Thyroid gland (tissue), 4 donors: ENCODE measurements at regions not wholly inside any gene's neighbourhood (a gene's known extent, or its start where the extent isn't known, plus 50 kb on each side); places are given as distances from the start of the nearest gene placed in this dataset.

ENCODE experiments used
- DNase-seq, 2 donors: peaks; one replicate each; pipeline ENCODE4 v3.0.0-alpha.2; 2019
- H3K27ac ChIP-seq, 3 donors: fragments of 200-600 bp; sonication (generic); 1 replicate in 2 of 3; 2 replicates in 1 of 3; pipeline ENCODE4 v1.5.1; 2016 to 2019; ENCODE audit warnings: mild to moderate bottlenecking in 1 of 3, moderate library complexity in 1 of 3
- H3K27me3 ChIP-seq: fragments of 200-600 bp; sonication (generic); one replicate; pipeline ENCODE4 v1.5.1; 2019
- H3K36me3 ChIP-seq, 2 donors: fragments of 200-600 bp; sonication (generic); one replicate each; pipeline ENCODE4 v1.5.1; 2016 to 2019
- H3K4me1 ChIP-seq, 2 donors: fragments of 200-600 bp; sonication (generic); one replicate each; pipeline ENCODE4 v1.5.1; 2017 to 2019
- H3K4me3 ChIP-seq, 3 donors: fragments of 200-600 bp; sonication (generic); replicated peaks in 1 of 3; 1 replicate in 2 of 3; 2 replicates in 1 of 3; pipeline ENCODE4 v1.5.1; 2016; ENCODE audit warnings: mild to moderate bottlenecking in 1 of 3
- H3K9me3 ChIP-seq: fragments of 200-600 bp; sonication (generic); one replicate; pipeline ENCODE4 v1.5.1; 2017
- POLR2A ChIP-seq, 2 donors: fragments of 450-650 bp; IDR thresholded peaks; one replicate each; pipeline ENCODE4 v1.6.1; 2017; ENCODE audit warnings: antibody characterized with exemption in 2 of 2, mild to moderate bottlenecking in 2 of 2, moderate library complexity in 1 of 2
- WGBS, 2 donors: methylation state at CpG; one replicate each; pipeline ENCODE4 v1.1.5; 2017; 5-methylcytosine and 5-hydroxymethylcytosine counted together
- intact Hi-C: fragments of 100-400 bp; cut with DNase I; formaldehyde crosslinking; loops from one replicate; pipeline ENCODE4 v1.15.1; 2023
- TF ChIP-seq, protein P1 (sequence below), 6 experiments: fragments of 200-600 bp in 3 of 6; fragments of 450-650 bp in 3 of 6; sonication (generic) in 3 of 6; IDR thresholded peaks; one replicate each; pipeline ENCODE4 v1.5.1; 2016 to 2019; ENCODE audit warnings: antibody characterized with exemption in 6 of 6, mild to moderate bottlenecking in 2 of 6, inconsistent platforms in 1 of 6, moderate library complexity in 1 of 6

DNA sequence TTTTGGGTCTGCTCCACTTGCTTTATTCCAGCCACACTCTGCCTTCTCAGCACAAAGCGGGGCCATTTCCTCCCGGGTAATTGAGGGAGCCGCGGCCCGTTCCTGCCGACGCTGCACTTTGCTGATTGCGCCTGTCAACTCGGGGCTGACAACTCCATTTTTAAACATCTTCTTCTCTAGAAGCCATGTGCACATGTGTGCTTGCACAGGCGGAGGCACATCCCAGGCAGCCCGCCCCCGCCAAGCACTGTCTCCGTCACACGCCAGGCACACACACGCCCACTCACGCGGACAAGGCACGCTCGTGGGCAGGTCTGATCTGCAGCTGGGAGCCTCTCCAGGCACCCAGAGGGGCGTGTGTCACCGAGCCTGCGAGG, 63.2 kb downstream of the ENGASE start:
- Histone ChIP-seq H3K27ac (no peak overlapping the region), H3K27me3 (no peaks in the 10 kb centered on the region), H3K4me3 (no peak overlapping the region), H3K4me1 (no peaks in the 10 kb centered on the region), H3K36me3 (no peaks in the 10 kb centered on the region), H3K9me3 (no peaks in the 10 kb centered on the region)
- TF ChIP-seq, protein P1, sequence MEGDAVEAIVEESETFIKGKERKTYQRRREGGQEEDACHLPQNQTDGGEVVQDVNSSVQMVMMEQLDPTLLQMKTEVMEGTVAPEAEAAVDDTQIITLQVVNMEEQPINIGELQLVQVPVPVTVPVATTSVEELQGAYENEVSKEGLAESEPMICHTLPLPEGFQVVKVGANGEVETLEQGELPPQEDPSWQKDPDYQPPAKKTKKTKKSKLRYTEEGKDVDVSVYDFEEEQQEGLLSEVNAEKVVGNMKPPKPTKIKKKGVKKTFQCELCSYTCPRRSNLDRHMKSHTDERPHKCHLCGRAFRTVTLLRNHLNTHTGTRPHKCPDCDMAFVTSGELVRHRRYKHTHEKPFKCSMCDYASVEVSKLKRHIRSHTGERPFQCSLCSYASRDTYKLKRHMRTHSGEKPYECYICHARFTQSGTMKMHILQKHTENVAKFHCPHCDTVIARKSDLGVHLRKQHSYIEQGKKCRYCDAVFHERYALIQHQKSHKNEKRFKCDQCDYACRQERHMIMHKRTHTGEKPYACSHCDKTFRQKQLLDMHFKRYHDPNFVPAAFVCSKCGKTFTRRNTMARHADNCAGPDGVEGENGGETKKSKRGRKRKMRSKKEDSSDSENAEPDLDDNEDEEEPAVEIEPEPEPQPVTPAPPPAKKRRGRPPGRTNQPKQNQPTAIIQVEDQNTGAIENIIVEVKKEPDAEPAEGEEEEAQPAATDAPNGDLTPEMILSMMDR (IDR thresholded peaks at IDR 0.05) = no peak
- WGBS, 2 donors = 43 to 65% methylated on average over 12 to 18 of the region's 22 CpGs
- DNase-seq = no peak
- intact Hi-C loops = no loop called here

DNA sequence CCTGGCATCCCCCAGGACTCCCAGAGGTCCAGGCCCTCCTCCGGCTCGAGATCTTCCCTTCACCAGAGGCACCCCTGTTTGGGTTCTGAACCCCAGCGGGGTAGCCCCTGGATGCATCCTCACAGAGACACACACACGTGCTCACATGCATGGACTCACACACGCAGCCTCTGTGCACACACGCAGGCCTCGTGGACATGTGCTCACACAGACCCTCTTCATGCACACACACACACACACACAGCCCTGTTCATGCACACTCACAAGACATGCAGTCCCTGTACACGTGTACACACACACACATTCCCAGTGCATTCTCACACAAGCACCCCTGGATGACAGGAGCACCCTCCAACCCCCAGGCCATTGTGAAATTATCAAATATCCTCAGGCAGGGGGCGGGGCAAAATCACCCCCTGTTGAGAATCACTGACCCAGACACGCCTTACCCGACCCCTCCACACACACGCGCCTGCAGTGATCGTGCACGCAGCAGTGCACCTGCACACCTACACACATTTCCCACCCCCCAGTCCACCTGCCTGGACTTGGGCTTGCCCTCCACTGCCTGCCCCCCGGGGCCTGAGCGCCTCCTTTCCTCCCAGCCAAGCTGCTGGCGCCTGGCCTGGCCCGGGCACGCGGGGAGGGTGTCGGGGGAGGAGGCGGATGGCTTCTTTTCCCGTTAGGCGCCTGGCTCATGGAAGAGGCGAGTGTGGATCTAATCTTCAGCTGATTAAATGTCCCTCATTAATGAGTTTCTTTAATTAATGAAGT, 62.6 kb downstream of the ENGASE start:
- H3K4me3 ChIP-seq = no peak overlapping the region
- H3K4me1 ChIP-seq = no peaks in the 10 kb centered on the region
- TF ChIP-seq, protein P1 (IDR thresholded peaks at IDR 0.05) = no peak
- H3K27me3 ChIP-seq = no peaks in the 10 kb centered on the region
- H3K27ac ChIP-seq = no peak overlapping the region
- DNase-seq = no peak
- H3K36me3 ChIP-seq = no peaks in the 10 kb centered on the region
- intact Hi-C loops = no loop called here
- no peaks in the 10 kb centered on the region for H3K9me3 ChIP-seq
- 55 to 57% methylated on average over 25 to 26 of the region's 26 CpGs for WGBS, 2 donors

- 78 to 79% methylated on average over 8 to 9 of the region's 10 CpGs for WGBS, 2 donors
- no peaks in the 10 kb centered on the region for H3K27me3 ChIP-seq
These were observed 62.0 kb downstream of the ENGASE start for GRCh38 chr17:79136596-79136995.

More at GRCh38 chr17:79136596-79136995, 62.0 kb downstream of the ENGASE start:
- H3K9me3 ChIP-seq = no peaks in the 10 kb centered on the region
- DNase-seq = no peak
- no peak overlapping the region for H3K27ac ChIP-seq
- H3K4me3 ChIP-seq = no peak overlapping the region
- no peaks in the 10 kb centered on the region for H3K36me3 ChIP-seq
- TF ChIP-seq, protein P1 (IDR thresholded peaks at IDR 0.05) = no peak
- no peak for TF ChIP-seq POLR2A (IDR thresholded peaks at IDR 0.05)
- no peaks in the 10 kb centered on the region for H3K4me1 ChIP-seq
- intact Hi-C loops = no loop called here
